ENCODE measurements at regions not wholly inside any gene's neighbourhood (a gene's known extent, or its start where the extent isn't known, plus 50 kb on each side); places are given as distances from the start of the nearest gene placed in this dataset.

DNA sequence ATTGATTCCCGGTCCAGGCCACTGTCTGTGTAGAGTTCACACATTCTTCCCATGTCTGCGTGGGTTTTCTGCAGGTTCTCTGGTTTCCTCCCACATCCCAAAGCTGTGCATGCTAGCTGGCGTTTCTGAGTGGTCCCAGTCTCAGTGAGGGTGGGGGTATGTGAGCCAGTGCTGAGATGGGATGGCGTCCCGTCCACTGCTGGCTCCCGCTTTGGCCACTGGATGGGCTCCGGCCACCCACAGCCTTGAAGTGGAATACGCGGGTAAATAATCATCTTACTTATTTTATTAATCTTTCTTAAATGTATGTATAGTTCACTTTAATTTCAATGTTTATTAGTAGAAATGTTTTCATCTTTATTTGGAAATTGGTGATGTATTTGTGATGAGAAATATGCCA is 343.5 kb upstream of the MANEA start:
- ChIA-PET POLR2A (no interaction called here), CTCF (no interaction called here)

DNA sequence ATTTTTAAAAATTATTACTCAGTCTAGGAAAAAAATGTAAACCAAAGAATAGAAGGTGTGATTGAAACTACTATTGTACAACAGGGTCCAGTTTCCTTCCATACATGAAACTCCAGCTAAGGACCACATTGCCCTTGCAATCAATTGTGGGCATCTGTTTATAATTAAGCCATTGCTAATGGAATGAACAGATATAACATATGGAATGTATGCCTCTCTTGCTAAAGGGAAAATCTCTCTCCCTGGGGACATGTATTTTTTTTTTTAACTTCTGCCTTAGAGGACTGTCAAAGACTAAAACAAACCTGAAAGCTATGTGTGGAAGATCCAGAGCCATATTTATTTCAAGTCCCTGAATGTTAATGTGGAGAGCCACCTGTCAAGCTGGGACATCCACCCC is 336.8 kb upstream of the MANEA start:
- ChIA-PET CTCF (no interaction called here), POLR2A (no interaction called here)

DNA sequence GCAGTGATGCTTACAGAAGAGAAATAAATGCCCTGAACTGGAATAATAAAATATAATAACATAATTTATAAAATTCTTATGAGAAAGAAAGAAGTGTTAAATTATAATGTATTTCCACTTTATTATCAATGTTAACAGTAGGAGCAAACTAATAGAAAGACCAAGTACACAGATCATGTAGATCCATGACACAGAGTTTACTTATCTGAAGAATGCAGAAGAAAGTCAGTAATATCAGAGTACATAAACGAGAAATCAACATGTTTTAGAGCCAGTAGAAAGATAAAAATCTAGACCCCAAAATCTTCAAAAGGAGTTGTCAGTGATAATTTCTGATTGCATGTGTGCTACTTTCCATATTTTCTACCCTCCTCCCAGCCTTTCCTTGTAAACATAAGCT is 334.8 kb upstream of the MANEA start:
- ChIA-PET CTCF (no interaction called here), POLR2A (no interaction called here)

DNA sequence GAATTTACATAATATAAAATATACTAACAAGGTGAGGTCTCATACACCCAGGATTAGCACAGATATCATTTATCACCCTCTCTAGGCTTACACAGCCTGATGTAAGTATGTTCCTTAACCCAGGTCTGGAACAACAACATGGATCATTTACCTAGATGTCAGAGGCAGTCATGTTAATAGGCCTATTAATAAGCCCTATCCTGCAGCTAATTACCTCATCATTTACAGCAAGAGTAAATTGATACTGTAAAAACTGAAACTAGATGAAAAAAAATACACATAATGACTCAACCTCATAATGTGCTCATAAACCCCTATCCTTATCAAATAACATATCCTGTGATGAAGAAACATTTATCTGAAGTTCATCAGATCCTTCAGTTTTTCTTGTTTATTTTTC is 334.3 kb upstream of the MANEA start:
- POLR2A ChIA-PET, result no interaction called here
- CTCF ChIA-PET, result no interaction called here

DNA sequence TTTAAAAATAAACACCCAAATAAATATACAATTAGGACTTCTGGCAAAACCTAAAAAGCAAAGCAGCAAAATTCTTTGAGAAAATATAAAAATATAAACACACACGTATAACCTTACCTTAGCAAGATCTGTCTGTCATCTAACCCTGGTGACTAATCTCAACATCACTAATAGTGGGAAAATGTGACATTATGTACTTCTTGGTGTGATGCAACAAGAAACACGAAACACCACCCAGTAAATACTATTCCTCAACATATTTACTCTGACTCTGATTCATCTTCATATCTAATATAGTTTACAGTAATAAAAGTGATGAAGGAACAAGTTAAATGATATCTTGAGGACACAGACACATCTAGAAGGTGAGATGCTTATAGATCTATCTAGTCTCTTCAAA is 332.6 kb upstream of the MANEA start:
- ChIA-PET CTCF (no interaction called here), POLR2A (no interaction called here)

DNA sequence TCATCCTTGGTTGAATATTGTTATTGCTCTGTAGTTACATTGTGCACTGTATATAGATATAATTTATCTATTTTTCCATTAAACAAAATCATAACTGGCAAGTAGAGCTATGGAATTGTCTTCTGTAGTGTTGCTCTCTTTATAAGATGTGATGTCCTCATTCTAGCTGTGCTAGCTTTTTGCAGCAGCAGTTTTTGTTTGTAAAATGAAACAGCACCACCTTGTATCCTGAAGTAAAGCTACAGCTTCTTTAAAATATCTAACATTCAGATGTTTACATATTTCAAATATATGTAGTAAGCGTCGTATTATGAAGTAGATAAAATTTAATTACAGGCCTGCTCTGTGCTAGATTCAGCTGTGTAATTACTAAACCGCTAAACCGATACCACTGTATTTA is 328.8 kb upstream of the MANEA start:
- ChIA-PET CTCF (no interaction called here), POLR2A (no interaction called here)

DNA sequence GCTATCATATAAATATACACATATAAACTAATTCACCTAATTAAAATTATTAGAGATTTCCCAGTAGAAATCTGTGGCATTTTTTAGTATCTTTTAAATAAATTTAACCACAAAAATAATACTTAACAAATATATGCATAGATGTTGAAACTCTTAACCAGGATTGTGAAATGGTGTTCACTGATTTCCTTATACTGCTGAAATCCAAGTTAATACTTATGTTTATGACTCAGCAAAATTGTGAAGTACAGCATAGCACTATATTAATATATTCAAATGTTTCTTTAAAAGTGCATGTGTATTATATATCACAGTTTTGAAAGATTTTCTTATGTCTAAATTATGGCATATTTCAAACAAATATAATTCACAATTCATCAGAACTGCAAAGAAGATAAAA is 328.2 kb upstream of the MANEA start:
- CTCF ChIA-PET, result no interaction called here
- POLR2A ChIA-PET, result no interaction called here

DNA sequence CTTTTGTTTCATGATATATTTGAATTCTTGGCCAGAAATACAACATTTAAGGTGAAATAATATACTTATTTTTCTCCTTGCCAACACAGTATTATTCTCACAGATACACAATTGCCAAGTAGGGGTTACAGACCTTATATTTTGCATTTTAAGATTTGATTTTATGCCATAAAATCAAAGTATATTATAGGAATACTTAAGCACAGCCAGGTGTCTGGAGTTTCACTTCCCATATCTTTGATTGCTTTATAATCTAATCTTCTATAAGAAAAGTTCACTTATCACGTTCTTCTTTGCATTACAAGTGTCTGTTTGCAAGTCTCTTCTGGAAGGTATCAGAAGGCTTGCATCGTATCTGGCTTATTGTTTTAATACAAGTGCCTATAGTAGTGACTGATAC is 327.7 kb upstream of the MANEA start:
- POLR2A ChIA-PET, result no interaction called here
- CTCF ChIA-PET, result no interaction called here

DNA sequence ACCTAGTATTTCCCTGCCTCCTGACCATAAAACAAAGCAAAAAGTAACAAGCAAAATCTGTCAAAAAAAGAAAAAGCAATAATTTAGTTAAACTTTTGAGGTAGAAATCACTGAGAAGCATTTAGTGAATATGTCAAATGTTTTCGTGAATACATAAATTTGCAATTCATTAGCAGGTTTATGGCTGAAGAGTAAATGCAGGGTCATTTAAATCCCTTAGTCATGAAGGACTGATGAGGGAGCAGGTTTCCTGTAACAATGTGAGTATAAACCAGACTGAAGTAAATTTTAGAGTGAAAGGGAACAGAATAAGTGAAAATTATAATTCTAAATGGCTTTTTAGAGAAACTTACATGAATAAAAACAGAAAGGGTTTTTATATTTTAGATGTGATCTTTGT is 313.5 kb upstream of the MANEA start:
- ChIA-PET CTCF (no interaction called here), POLR2A (no interaction called here)

DNA sequence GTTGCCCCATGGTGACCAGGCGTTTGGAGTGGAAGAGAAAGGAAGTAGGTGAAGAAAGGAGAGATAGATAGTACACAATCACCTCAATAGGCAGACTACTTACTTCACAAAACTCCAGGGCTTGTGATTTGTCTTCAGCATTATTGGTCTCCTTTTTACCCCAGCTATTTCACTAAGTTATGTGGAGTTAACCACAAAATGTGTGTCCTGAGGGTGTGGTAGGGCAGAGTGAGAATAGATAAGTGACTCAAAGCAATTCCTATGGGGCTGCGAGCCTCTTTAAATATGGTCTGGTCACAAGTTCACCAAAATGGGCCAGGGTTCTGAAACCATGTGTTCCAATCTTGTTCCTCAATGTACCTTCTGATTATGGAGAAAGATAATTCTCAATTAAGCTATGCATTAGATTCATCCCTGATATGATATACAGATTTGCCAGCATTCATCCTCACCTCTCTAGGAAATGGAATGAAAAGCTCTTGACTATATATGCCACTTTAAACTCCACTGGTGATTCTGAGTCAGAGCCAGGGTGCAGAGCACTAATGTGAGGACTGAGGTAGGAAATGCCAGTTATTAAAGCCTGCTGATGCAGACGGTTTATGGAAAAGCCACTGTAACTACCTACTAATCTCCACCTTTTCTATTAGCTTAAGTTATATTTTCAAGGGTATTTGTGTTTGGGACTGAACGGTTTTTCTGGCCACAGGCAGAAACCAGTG is 310.6 kb upstream of the MANEA start:
- ChIA-PET CTCF (no interaction called here), POLR2A (no interaction called here)

DNA sequence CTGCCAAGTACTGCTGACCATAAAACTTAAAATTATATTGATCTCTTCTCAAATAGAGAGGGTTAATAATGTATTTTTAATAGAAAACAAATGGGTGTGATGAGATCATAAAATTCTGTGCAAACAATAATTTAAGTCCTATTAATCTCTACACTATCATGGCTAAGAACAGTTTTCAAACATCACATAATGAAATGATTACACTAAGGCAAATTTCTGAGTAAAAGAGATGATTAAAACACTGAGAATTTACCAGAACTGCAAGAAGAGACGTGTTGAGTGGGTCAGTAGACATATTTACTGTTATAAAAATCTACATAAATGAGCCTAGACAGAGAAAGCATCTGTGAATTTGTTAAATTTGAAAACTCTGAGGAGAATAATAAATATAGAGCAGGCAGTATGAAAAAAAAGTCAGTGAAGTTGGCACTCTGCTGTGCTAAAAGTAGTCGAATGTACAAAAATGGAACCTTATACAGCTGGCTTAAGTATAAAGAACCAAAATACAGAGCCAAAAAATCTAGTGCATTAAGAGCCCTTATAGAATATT is 302.6 kb upstream of the MANEA start:
- CTCF ChIA-PET, result no interaction called here
- POLR2A ChIA-PET, result no interaction called here

DNA sequence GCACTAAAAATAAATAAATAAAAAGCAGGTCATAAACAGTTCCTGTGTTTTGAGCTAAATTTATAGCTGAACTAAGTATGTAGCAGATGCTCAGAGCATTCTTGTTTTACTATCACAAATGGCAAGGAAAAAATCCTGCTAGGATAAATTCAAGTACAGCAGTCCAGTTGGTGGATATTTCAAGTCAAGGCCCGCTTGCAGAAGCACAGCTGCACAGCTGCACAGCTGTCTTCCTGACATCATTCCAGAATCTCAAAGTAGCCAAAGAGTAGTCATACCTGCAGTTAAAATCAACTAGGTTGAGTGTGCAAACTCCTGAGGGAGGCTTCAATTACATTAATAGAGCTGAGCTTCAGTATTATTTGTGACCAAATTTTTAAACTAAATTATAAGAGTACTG is 297.7 kb upstream of the MANEA start:
- ChIA-PET POLR2A (no interaction called here), CTCF (no interaction called here)

DNA sequence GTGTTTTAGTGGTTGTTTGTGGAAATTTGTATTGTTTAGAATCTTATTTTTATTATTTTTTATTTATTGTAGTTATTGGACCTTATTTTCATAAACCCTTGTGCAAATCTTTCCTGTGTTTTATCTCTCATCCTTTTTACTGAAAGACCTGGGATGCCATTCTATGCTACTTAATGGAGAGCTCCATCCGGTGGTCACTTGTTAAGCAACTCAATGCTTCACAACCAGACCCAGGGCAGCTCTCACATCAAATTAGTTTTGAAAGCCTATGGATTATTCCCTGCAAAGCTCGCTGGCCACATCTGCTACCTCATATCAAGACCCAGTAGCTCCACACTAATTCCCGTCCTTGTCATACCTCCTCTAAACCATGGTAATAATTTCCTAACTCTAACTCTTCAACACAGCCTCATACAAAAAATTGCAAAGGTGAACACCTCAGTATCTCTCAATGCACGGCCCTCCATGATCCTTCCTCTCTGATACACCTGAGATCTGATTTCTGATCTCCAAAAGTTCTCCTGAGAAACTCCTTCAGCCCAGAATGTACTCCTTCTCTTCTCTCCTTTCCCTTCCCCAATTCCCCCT is 296.6 kb upstream of the MANEA start:
- ChIA-PET CTCF (no interaction called here), POLR2A (no interaction called here)

DNA sequence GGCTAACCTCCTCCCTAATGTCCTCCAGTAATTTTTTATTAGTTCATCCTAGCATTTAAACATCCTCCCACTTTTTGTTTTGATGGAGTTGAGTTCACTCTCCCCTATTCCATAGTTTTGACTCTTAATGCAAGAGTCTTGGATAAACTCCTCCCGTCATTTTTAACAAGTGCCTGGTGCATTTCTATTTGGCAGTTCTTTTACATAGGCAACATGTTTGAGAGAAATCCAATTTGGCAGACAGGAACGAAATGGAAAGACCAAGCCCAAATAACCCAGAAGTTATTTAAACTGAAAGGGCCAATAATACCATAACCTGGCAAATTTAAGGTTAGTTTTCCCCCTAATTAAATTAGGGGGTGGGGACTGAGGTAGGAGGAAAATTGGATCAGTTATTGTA is 291.5 kb upstream of the MANEA start:
- ChIA-PET POLR2A (no interaction called here), CTCF (no interaction called here)

DNA sequence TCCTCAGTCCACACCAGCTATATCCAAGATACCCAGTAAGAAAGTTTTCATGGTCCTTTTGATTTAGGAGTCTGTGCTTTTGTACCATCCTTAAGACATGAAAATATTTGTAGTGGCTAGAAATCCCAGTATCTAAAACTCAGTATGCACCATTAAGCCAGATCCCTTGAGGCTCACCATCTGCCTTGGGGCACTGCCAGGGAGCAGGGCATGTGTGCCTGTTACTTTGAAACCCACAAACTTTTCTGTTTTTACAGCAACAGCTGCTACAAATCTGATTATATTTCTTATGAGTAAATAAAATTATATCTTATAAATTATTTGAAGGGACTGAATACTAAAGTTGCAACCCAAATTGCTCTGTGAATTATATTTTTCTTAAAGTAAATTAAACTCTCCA is 290.5 kb upstream of the MANEA start:
- ChIA-PET POLR2A (no interaction called here), CTCF (no interaction called here)

DNA sequence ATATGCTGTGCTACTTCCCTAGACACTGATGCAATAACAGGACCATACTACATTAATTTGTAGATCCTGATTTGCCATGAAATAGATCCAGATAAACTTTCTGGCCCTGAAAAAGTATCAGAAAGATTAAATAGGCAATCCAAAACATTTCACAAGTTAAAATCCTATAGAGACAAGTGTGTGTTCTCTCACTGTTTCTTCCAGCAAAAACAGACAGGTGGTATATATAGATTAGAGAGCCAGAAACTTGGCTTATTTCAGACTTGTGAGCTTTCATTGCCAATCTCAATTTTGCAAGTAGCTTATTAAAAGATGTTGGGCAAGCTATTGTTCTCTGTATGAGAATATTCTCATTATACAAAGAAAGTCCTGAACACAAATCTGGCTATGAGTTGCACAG is 289.1 kb upstream of the MANEA start:
- ChIA-PET POLR2A (no interaction called here), CTCF (no interaction called here)

DNA sequence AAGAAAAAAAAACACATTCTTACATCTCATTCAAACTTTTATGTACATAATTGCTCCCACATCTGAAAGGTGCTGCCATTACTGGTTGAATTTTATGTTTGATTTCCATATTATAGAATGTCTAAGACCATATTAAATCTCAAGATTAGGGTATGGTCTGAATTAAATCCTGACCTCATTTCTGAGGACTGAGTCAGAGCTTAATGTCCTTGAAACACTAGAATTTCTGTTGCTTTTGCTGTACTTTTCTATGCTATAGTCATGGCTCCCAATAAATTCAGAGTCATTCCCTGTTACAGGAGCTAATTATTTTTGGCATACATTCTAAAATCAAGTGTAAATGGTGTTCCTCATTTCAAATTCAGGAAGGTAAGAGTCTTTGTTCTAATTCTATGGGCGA is 285.3 kb upstream of the MANEA start:
- CTCF ChIA-PET, result no interaction called here
- POLR2A ChIA-PET, result no interaction called here

DNA sequence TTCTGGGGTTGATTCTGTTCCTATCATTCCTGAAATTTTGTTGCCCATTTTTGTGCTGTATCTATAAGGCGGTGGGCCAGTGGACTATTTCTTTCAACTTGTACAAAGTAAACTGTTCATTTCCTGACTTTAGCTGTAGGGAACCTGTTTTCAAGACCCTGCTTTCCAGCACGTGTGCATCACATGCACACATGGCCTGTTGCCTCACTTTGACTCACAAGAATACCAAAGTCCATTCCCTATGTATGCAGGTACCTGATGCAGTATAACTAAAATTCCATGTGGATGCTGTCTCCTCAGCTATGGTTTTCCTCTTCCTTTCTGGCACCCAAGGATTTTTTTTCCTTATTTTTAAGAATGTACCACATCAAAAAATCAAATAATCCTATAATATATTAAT is 284.1 kb upstream of the MANEA start:
- CTCF ChIA-PET, result no interaction called here
- POLR2A ChIA-PET, result no interaction called here

DNA sequence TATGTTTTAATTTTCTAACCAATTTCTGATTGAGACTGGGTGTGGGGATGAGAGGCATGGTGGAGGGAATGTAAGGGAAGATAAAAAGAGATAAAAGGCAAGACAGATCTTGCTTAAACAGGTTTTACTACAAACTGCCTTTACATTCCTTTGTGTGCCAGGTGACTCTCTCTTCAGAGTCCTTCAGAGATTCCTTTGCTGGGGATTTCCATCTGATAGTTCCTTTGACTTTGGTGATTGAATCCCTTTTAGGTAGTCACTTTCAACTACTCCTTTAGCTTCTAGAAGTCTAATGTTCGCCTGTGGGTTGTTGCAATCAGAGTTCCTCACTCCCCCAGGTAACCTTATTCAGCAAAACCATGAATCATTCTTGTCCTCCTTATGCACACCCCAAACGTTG is 283.3 kb upstream of the MANEA start:
- CTCF ChIA-PET, result no interaction called here
- POLR2A ChIA-PET, result no interaction called here

DNA sequence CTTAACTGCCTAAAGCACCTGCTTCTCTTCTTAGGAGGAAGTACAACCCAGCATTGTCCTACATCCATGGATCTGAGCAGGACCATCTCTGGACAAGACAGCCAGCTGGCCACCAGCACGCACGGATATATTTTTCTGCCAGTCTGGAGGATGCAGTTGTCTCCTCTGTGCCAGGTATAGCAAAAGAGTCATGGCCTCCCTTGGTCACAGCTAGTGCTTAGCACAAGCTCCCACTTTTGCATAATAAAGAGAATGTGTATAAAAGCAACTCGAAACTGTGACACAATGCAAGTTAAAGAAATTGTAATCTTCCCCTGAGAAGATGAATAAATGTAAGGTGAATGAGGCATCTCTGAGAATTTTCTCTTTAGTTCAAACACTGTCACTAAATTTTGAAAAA is 267.8 kb upstream of the MANEA start:
- POLR2A ChIA-PET, result no interaction called here
- CTCF ChIA-PET, result no interaction called here

DNA sequence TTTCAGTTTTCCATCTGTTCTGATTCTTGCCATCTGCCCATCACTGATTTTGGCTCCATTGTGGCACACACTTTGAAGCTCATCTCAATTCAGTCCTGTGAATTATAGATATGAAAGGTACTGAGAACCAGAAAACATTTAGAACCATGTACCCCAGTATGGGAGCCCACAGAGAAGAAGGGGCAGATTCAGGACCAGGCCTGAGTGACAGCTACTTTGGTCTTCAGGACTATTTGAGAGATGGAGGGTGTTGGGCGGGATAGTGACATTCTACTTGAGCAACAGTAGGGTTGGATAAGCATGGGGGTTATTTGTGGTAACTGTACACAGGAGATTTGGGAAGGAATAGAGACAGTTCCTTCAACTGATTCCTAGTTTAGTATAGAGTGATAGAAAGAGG is 259.2 kb upstream of the MANEA start:
- ChIA-PET POLR2A (no interaction called here), CTCF (no interaction called here)

DNA sequence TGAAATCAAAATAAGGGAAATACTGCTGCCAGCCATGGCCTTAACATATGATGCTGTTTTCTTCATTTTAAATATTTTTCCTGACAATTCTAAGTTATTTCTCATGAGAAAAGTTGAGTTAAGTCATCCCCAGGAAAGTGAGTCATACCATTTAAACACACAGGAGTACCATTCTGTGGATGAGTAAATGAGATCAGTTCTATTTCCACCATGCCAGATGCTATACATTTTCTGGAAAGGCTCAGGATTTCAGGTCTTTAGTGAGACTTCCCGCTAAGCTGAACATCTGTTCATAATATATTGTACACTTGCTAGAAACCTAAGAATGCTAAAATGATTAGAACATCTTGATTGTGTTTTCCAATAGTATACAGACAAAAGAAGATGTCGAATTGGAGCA is 256.2 kb upstream of the MANEA start:
- POLR2A ChIA-PET, result no interaction called here
- CTCF ChIA-PET, result no interaction called here

DNA sequence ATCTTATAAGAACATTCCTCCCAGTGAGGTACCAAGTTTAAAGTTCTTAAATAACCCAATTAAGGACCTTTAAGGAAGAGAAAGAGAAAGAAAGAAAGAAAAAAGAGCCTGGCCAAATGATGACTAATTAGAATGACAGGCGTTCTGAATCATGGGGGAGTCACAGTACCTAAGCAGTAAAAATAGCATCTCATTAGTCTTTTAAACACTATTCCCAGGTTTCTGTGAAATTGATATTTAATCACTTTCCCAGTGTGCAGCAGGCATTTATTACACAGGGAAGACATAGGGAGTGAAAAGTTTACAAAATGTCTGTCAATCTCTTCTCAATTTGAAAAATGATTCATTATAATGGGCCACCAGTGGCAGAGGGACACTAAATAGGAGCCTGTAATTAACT is 251.4 kb upstream of the MANEA start:
- POLR2A ChIA-PET, result no interaction called here

More for the DNA sequence above, 251.4 kb upstream of the MANEA start:
- CTCF ChIA-PET, result no interaction called here

All from activated CD8-positive, alpha-beta memory T cell treated with anti-CD3 and anti-CD28 coated beads for 36 hours (primary cell).